A549 (cell line): ENCODE measurements at regions not wholly inside any gene's neighbourhood (a gene's known extent, or its start where the extent isn't known, plus 50 kb on each side); places are given as distances from the start of the nearest gene placed in this dataset.

ENCODE experiments used
- ATAC-seq, 2 experiments: fragments of 200-7000 bp in 1 of 2; fragments of >200 bp in 1 of 2; cut with Nextera tagmentation in 1 of 2; cut with Tn5 transposase in 1 of 2; 3 replicates each; pipeline versions ENCODE4 v1.8.0 to v1.9.1; 2018 to 2020; ENCODE audit warnings: mild to moderate bottlenecking in 1 of 2, moderate library complexity in 1 of 2
- CTCF ChIA-PET: fragments of 300-600 bp; sonication (Branson Sonifier 250); formaldehyde crosslinking; extraction: SDS; loops from one replicate; lab custom pipeline; 2021; ENCODE audit warnings: antibody characterized with exemption, inconsistent platforms; lab: Yijun Ruan, JAX
- POLR2A ChIA-PET: fragments of 350-600 bp; formaldehyde crosslinking; extraction: SDS; loops from one replicate; lab custom pipeline; 2021; ENCODE audit warnings: antibody characterized with exemption, inconsistent platforms; lab: Yijun Ruan, JAX
- DNase-seq, 2 experiments: peaks; one replicate each; pipeline versions ENCODE4 v3.0.0 to v3.0.0-alpha.2; 2011 to 2016; ENCODE audit warnings: low read depth in 1 of 2, low spot score in 1 of 2
- FAIRE-seq: peaks from 2 replicates; lab custom pipeline; 2011; peaks lifted over from hg19 to GRCh38; lab: Jason Lieb, UNC
- H3K27ac ChIP-seq, 2 experiments: fragments of >200 bp; sonication (Bioruptor Twin); formaldehyde crosslinking; 3 replicates each; pipeline ENCODE4 v1.5.1; 2016 to 2017
- H3K4me1 ChIP-seq: fragments of >200 bp; sonication (Bioruptor Twin); formaldehyde crosslinking; 3 replicates; pipeline ENCODE4 v1.6.1; 2016
- H3K4me2 ChIP-seq: fragments of >200 bp; sonication (Bioruptor Twin); formaldehyde crosslinking; 3 replicates; pipeline ENCODE4 v1.6.1; 2016
- H3K4me3 ChIP-seq: fragments of >200 bp; sonication (Bioruptor Twin); formaldehyde crosslinking; 3 replicates; pipeline ENCODE4 v1.5.1; 2016
- H3K9me3 ChIP-seq: fragments of >200 bp; sonication (Bioruptor Twin); formaldehyde crosslinking; 3 replicates; pipeline ENCODE4 v1.6.1; 2016
- EHMT2 ChIP-seq: fragments of 200-600 bp; sonication (generic); IDR thresholded peaks from 2 replicates; pipeline ENCODE4 v1.6.1; 2016; ENCODE audit warnings: antibody characterized with exemption, low read depth, mild to moderate bottlenecking, moderate library complexity
- ESRRA ChIP-seq: fragments of 150-350 bp; IDR thresholded peaks from 2 replicates; pipeline ENCODE4 v1.6.1; 2014; ENCODE audit warnings: mild to moderate bottlenecking, low read length, borderline replicate concordance
- FOSL2 ChIP-seq, 2 experiments: fragments of 450-650 bp in 1 of 2; fragments of >200 bp in 1 of 2; sonication (Bioruptor Twin) in 1 of 2; formaldehyde crosslinking; IDR thresholded peaks; 2 replicates each; pipeline versions ENCODE4 v1.5.0 to v1.6.1; 2016 to 2020; ENCODE audit warnings: mild to moderate bottlenecking in 1 of 2, moderate library complexity in 1 of 2
- GATA3 ChIP-seq: IDR thresholded peaks from 2 replicates; pipeline ENCODE4 v1.6.1; 2012; ENCODE audit warnings: borderline replicate concordance
- HEYL ChIP-seq: fragments of 250-450 bp; sonication (Bioruptor Pico); IDR thresholded peaks from 2 replicates; pipeline ENCODE4 v1.8.0; 2021; ENCODE audit warnings: mild to moderate bottlenecking, moderate library complexity
- HOXA7 ChIP-seq: fragments of 250-450 bp; sonication (Bioruptor Pico); IDR thresholded peaks from 2 replicates; pipeline ENCODE4 v1.5.0; 2020; ENCODE audit warnings: mild to moderate bottlenecking, moderate library complexity
- HOXB5 ChIP-seq: fragments of 250-450 bp; sonication (Bioruptor Pico); IDR thresholded peaks from 2 replicates; pipeline ENCODE4 v1.5.0; 2020; ENCODE audit warnings: mild to moderate bottlenecking, moderate library complexity
- JUNB ChIP-seq: fragments of >200 bp; sonication (Bioruptor Twin); formaldehyde crosslinking; IDR thresholded peaks from 2 replicates; pipeline ENCODE4 v1.6.1; 2016
- MAFK ChIP-seq: fragments of 450-650 bp; IDR thresholded peaks from 2 replicates; pipeline ENCODE4 v1.6.1; 2014; ENCODE audit not compliant: partially characterized antibody
- NR3C1 ChIP-seq: fragments of >200 bp; sonication (Bioruptor Twin); formaldehyde crosslinking; IDR thresholded peaks from 3 replicates; pipeline ENCODE4 v1.6.1; 2017
- PHF8 ChIP-seq: fragments of 200-600 bp; sonication (generic); IDR thresholded peaks from 2 replicates; pipeline ENCODE4 v1.6.1; 2016; ENCODE audit warnings: low read depth, mild to moderate bottlenecking, antibody characterized with exemption, moderate library complexity, borderline replicate concordance
- POLR2AphosphoS2 ChIP-seq: conservative IDR thresholded peaks from 2 replicates; pipeline ENCODE4 v1.6.1; 2012; ENCODE audit warnings: low read length, improper control_type of control experiment, inconsistent platforms
- SMC3 ChIP-seq: fragments of >200 bp; sonication (Bioruptor Twin); formaldehyde crosslinking; IDR thresholded peaks from 3 replicates; pipeline ENCODE4 v1.6.1; 2018; ENCODE audit warnings: inconsistent platforms
- TFCP2L1 ChIP-seq: fragments of 250-450 bp; sonication (Bioruptor Pico); IDR thresholded peaks from 2 replicates; pipeline ENCODE4 v1.5.0; 2021; ENCODE audit warnings: mild to moderate bottlenecking
- TP53 ChIP-seq: fragments of 250-450 bp; sonication (Bioruptor Pico); IDR thresholded peaks from 2 replicates; pipeline ENCODE4 v1.5.0; 2021; ENCODE audit warnings: mild to moderate bottlenecking, moderate library complexity
- ZNF302 ChIP-seq: fragments of 250-450 bp; sonication (Bioruptor Pico); IDR thresholded peaks from 2 replicates; pipeline ENCODE4 v1.9.0; 2021; ENCODE audit warnings: inconsistent platforms, mild to moderate bottlenecking, moderate library complexity
- ZSCAN20 ChIP-seq: fragments of 250-450 bp; sonication (Bioruptor Pico); IDR thresholded peaks from 2 replicates; pipeline ENCODE4 v1.8.0; 2022; ENCODE audit warnings: mild to moderate bottlenecking, moderate library complexity
- WGBS: methylation state at CpG from one replicate; pipeline ENCODE4 v1.1.6; 2017; ENCODE audit errors: missing lambda C conversion rate; 5-methylcytosine and 5-hydroxymethylcytosine counted together
- TF ChIP-seq, protein P1 (sequence below): IDR thresholded peaks from 2 replicates; pipeline ENCODE4 v1.6.1; 2012; ENCODE audit warnings: low read depth, borderline replicate concordance
- TF ChIP-seq, protein P2 (sequence below): IDR thresholded peaks from 2 replicates; pipeline ENCODE4 v1.6.1; 2012
- TF ChIP-seq, protein P3 (sequence below): fragments of 250-450 bp; sonication (Bioruptor Pico); IDR thresholded peaks from 2 replicates; pipeline ENCODE4 v1.5.0; 2021; ENCODE audit warnings: mild to moderate bottlenecking, moderate library complexity, borderline replicate concordance
- TF ChIP-seq, protein P4 (sequence below): IDR thresholded peaks from 2 replicates; pipeline ENCODE4 v1.6.1; 2012
- TF ChIP-seq, protein P5 (sequence below): fragments of 200-600 bp; sonication (generic); IDR thresholded peaks from 2 replicates; pipeline ENCODE4 v1.6.1; 2016; ENCODE audit warnings: antibody characterized with exemption, mild to moderate bottlenecking, moderate library complexity
- TF ChIP-seq, protein P6 (sequence below): fragments of 450-650 bp; IDR thresholded peaks from 2 replicates; pipeline ENCODE4 v1.6.1; 2014; ENCODE audit warnings: antibody characterized with exemption

DNA sequence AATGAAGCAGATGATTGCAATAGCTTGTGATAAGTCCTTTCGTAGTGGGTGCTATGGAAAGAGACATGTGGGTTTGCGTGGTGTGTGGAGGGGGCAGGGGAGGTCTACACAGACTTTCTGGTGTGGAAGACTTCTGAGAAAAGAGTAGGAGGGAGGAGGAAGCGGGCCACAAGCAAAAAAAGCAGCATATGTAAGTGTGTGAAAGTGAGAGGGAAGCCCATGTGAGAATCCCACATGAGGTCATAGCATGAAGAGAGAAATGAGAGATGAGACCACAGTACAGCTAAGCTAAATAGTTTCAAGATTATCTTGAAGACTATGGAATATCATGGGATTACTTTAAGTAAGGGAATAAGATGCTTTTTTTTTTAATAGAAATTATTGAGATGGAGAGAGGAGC lies 2039.9 kb upstream of the TENM3 start:
- Histone ChIP-seq H3K4me1 (no peaks in the 10 kb centered on the region), H3K4me2 (no peak overlapping the region), H3K9me3 (no peaks in the 10 kb centered on the region), H3K27ac (no peak overlapping the region), H3K4me3 (no peak overlapping the region)
- no peak for ATAC-seq
- no peak for DNase-seq
- POLR2A ChIA-PET = no interaction called here
- FAIRE-seq = no peak
- TF ChIP-seq EHMT2 = no peak
- TF ChIP-seq ZNF302 (CRISPR knock-in tag) = no peak
- no peak for TF ChIP-seq SMC3
- no peak for TF ChIP-seq JUNB
- TF ChIP-seq, protein P1, sequence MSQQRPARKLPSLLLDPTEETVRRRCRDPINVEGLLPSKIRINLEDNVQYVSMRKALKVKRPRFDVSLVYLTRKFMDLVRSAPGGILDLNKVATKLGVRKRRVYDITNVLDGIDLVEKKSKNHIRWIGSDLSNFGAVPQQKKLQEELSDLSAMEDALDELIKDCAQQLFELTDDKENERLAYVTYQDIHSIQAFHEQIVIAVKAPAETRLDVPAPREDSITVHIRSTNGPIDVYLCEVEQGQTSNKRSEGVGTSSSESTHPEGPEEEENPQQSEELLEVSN = no peak
- TF ChIP-seq, protein P2, sequence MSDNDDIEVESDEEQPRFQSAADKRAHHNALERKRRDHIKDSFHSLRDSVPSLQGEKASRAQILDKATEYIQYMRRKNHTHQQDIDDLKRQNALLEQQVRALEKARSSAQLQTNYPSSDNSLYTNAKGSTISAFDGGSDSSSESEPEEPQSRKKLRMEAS = no peak
- TF ChIP-seq, protein P3, sequence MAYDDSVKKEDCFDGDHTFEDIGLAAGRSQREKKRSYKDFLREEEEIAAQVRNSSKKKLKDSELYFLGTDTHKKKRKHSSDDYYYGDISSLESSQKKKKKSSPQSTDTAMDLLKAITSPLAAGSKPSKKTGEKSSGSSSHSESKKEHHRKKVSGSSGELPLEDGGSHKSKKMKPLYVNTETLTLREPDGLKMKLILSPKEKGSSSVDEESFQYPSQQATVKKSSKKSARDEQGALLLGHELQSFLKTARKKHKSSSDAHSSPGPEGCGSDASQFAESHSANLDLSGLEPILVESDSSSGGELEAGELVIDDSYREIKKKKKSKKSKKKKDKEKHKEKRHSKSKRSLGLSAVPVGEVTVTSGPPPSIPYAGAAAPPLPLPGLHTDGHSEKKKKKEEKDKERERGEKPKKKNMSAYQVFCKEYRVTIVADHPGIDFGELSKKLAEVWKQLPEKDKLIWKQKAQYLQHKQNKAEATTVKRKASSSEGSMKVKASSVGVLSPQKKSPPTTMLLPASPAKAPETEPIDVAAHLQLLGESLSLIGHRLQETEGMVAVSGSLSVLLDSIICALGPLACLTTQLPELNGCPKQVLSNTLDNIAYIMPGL (CRISPR knock-in tag) = no peak
- no peak for TF ChIP-seq TFCP2L1 (CRISPR knock-in tag)
- TF ChIP-seq, protein P4, sequence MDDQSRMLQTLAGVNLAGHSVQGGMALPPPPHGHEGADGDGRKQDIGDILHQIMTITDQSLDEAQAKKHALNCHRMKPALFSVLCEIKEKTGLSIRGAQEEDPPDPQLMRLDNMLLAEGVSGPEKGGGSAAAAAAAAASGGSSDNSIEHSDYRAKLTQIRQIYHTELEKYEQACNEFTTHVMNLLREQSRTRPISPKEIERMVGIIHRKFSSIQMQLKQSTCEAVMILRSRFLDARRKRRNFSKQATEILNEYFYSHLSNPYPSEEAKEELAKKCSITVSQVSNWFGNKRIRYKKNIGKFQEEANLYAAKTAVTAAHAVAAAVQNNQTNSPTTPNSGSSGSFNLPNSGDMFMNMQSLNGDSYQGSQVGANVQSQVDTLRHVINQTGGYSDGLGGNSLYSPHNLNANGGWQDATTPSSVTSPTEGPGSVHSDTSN = no peak
- TF ChIP-seq NR3C1 = no peak
- TF ChIP-seq PHF8 = no peak
- no peak for TF ChIP-seq HOXB5 (CRISPR knock-in tag)
- TF ChIP-seq ZSCAN20 = no peak
- no peak for TF ChIP-seq FOSL2 (IDR thresholded peaks at IDR 0.05)
- TF ChIP-seq FOSL2 (CRISPR knock-in tag; IDR thresholded peaks at IDR 0.05) = no peak
- TF ChIP-seq, protein P5, sequence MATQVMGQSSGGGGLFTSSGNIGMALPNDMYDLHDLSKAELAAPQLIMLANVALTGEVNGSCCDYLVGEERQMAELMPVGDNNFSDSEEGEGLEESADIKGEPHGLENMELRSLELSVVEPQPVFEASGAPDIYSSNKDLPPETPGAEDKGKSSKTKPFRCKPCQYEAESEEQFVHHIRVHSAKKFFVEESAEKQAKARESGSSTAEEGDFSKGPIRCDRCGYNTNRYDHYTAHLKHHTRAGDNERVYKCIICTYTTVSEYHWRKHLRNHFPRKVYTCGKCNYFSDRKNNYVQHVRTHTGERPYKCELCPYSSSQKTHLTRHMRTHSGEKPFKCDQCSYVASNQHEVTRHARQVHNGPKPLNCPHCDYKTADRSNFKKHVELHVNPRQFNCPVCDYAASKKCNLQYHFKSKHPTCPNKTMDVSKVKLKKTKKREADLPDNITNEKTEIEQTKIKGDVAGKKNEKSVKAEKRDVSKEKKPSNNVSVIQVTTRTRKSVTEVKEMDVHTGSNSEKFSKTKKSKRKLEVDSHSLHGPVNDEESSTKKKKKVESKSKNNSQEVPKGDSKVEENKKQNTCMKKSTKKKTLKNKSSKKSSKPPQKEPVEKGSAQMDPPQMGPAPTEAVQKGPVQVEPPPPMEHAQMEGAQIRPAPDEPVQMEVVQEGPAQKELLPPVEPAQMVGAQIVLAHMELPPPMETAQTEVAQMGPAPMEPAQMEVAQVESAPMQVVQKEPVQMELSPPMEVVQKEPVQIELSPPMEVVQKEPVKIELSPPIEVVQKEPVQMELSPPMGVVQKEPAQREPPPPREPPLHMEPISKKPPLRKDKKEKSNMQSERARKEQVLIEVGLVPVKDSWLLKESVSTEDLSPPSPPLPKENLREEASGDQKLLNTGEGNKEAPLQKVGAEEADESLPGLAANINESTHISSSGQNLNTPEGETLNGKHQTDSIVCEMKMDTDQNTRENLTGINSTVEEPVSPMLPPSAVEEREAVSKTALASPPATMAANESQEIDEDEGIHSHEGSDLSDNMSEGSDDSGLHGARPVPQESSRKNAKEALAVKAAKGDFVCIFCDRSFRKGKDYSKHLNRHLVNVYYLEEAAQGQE = no peak
- TF ChIP-seq, all 56 proteins: peak for 0
- CTCF ChIA-PET = no interaction called here
- WGBS = 12% methylated on average over 3 of the region's 3 CpGs

DNA sequence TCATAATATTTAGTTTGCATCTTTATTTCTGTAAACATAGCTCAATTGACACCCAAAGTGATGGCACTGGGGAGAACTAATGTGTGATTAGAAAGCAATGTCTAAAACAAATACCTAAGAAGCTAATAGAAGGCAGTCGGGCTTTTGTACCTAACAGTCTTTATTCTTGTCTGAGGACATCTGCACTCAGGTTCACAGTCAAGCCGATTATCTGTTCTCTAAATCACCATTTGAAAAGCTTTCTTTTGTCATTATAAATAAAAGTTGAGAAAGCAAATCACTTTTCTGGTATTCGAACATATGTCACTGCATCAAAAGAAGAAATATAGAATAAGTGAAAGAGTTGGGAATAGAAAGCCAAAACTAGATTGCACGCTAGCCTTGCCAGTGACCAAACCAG lies 2037.9 kb upstream of the TENM3 start:
- FAIRE-seq = no peak
- ChIA-PET CTCF (no interaction called here), POLR2A (no interaction called here)
- no peaks in the 10 kb centered on the region for H3K9me3 ChIP-seq
- no peak overlapping the region for H3K27ac ChIP-seq
- no peak for ATAC-seq
- H3K4me3 ChIP-seq = no peak overlapping the region
- H3K4me1 ChIP-seq = no peaks in the 10 kb centered on the region
- no peak for DNase-seq
- H3K4me2 ChIP-seq = no peak overlapping the region
- WGBS = 5% methylated on average over 4 of the region's 4 CpGs
- TF ChIP-seq, protein P1 = no peak
- no peak for TF ChIP-seq POLR2AphosphoS2
- no peak for TF ChIP-seq MAFK
- no peak for TF ChIP-seq TP53
- TF ChIP-seq, protein P6, sequence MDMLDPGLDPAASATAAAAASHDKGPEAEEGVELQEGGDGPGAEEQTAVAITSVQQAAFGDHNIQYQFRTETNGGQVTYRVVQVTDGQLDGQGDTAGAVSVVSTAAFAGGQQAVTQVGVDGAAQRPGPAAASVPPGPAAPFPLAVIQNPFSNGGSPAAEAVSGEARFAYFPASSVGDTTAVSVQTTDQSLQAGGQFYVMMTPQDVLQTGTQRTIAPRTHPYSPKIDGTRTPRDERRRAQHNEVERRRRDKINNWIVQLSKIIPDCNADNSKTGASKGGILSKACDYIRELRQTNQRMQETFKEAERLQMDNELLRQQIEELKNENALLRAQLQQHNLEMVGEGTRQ = no peak
- TF ChIP-seq GATA3 = no peak
- no peak for TF ChIP-seq HOXA7 (CRISPR knock-in tag)
- no peak for TF ChIP-seq ESRRA
- TF ChIP-seq HEYL = no peak
- TF ChIP-seq, all 56 proteins: peak for 0
